ENCODE measurements at regions not wholly inside any gene's neighbourhood (a gene's known extent, or its start where the extent isn't known, plus 50 kb on each side); places are given as distances from the start of the nearest gene placed in this dataset.
"Not testable (repeated sequence)": the region's sequence is repeated elsewhere in the genome, so short reads cannot be mapped to it uniquely, and the experiment has no call there.

DNA sequence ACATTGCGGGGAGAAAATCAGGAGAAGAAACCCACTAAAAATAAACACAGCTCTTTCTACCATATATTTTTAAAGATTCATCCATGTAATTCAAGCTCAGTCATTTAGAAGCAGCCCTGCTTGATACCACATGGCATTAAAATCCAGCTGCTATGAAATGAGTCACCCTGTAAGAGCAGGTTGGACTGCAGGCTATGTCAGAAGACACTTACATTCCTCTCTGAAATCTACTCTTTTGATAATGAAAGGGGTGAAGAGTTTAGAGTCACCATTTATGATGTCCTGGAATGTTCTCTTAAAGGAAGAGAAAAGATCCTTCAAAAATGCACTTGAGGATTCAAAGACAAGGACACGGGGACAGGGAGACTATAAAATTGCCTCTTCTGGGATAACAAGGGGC, 100.6 kb upstream of the APCDD1 start:
- Histone ChIP-seq H3K79me2 (ENCODE audit: insufficient read depth, low read length) (no peaks in the 10 kb centered on the region), H3K4me2 (ENCODE audit: low read depth, low read length, poor library complexity, severe bottlenecking) (no peak overlapping the region), H3K9me2 (replicated peaks; ENCODE audit: low read depth, low read length) (no peaks in the 10 kb centered on the region), H2AFZ (ENCODE audit: low read length) (no peak overlapping the region), H4K20me1 (ENCODE audit: insufficient read depth, low read length, poor library complexity, severe bottlenecking) (no peaks in the 10 kb centered on the region), H3K27me3 (ENCODE audit: insufficient read depth, low read length, poor library complexity, severe bottlenecking) (no peaks in the 10 kb centered on the region), H3K9me3 (ENCODE audit: insufficient read depth, low read depth, low read length) (peaks cover 21% of the 10 kb centered on the region; the same call in 1 of the 2 replicates), H3K36me3 (ENCODE audit: insufficient read depth, low read length) (no peaks in the 10 kb centered on the region), H3K4me3 (ENCODE audit: low read length, poor library complexity, severe bottlenecking) (no peak overlapping the region), H3K4me1 (ENCODE audit: insufficient read depth, low read length, poor library complexity, severe bottlenecking) (no peaks in the 10 kb centered on the region), H3F3A (ENCODE audit: low read depth) (no peaks in the 10 kb centered on the region), H3K9ac (ENCODE audit: low read depth, low read length, poor library complexity, severe bottlenecking) (no peak overlapping the region)
- no peak for TF ChIP-seq EZH2phosphoT487 (IDR thresholded peaks at IDR 0.05; ENCODE audit: borderline replicate concordance)
- TF ChIP-seq, protein P1, sequence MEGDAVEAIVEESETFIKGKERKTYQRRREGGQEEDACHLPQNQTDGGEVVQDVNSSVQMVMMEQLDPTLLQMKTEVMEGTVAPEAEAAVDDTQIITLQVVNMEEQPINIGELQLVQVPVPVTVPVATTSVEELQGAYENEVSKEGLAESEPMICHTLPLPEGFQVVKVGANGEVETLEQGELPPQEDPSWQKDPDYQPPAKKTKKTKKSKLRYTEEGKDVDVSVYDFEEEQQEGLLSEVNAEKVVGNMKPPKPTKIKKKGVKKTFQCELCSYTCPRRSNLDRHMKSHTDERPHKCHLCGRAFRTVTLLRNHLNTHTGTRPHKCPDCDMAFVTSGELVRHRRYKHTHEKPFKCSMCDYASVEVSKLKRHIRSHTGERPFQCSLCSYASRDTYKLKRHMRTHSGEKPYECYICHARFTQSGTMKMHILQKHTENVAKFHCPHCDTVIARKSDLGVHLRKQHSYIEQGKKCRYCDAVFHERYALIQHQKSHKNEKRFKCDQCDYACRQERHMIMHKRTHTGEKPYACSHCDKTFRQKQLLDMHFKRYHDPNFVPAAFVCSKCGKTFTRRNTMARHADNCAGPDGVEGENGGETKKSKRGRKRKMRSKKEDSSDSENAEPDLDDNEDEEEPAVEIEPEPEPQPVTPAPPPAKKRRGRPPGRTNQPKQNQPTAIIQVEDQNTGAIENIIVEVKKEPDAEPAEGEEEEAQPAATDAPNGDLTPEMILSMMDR (conservative IDR thresholded peaks at IDR 0.05; ENCODE audit: low read length) = no peak

DNA sequence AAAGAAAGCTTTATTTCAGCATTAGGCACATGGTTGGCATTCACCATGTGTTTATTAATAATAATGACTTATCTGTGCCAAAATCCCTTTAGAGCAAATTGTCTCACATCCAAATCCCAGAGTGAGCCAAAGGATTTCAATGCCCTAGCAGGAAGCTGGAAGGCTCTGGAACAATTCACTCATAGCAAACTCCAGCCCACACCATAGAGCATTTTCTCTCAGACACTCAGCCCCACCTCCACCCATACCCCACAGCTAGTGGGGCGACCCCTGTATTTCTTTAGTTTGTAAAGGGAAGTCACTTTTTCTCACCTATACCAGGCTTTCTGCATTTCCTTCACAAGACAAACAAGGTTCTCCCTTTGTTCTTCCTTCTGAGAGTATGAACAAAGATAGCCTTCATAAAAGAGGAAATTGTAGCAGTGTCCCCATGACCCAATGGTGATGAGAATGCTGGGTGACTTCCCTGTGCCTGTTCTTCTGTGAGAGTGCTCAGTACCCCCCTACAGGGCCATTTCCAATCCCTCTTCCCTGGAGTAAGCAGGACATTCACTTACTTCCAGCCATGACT, 100.1 kb upstream of the APCDD1 start:
- Histone ChIP-seq H3F3A (ENCODE audit: low read depth) (no peaks in the 10 kb centered on the region), H3K4me3 (ENCODE audit: low read length, poor library complexity, severe bottlenecking) (no peak overlapping the region), H3K79me2 (ENCODE audit: insufficient read depth, low read length) (no peaks in the 10 kb centered on the region), H3K9me3 (ENCODE audit: insufficient read depth, low read depth, low read length) (peaks cover 21% of the 10 kb centered on the region; the same call in 1 of the 2 replicates), H3K4me2 (ENCODE audit: low read depth, low read length, poor library complexity, severe bottlenecking) (no peak overlapping the region), H3K4me1 (ENCODE audit: insufficient read depth, low read length, poor library complexity, severe bottlenecking) (no peaks in the 10 kb centered on the region), H3K9ac (ENCODE audit: low read depth, low read length, poor library complexity, severe bottlenecking) (no peak overlapping the region), H2AFZ (ENCODE audit: low read length) (no peak overlapping the region), H3K9me2 (replicated peaks; ENCODE audit: low read depth, low read length) (no peaks in the 10 kb centered on the region), H3K36me3 (ENCODE audit: insufficient read depth, low read length) (no peaks in the 10 kb centered on the region), H3K27me3 (ENCODE audit: insufficient read depth, low read length, poor library complexity, severe bottlenecking) (no peaks in the 10 kb centered on the region), H4K20me1 (ENCODE audit: insufficient read depth, low read length, poor library complexity, severe bottlenecking) (no peaks in the 10 kb centered on the region)
- TF ChIP-seq EZH2phosphoT487 (IDR thresholded peaks at IDR 0.05; ENCODE audit: borderline replicate concordance) = no peak
- TF ChIP-seq, protein P1 (conservative IDR thresholded peaks at IDR 0.05; ENCODE audit: low read length) = no peak

DNA sequence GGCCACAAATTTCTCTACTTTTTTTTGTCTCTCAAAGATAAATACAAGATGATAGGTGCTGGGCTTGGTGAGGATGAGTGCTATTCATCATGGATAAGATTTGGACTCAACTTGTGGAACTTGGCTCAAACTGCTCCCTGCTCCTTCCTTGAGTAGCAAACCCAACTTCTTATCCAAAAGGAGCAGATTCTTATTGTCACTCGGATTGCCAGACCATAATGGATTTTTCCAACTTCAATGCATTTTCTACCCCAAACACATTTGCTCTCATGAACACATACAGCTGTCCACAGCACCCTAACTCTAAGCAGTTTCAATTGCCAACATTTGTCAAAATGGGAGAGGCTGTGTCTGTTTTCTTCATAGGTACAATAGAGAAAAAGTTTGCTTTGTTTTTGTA, 99.5 kb upstream of the APCDD1 start:
- Histone ChIP-seq H3K36me3 (ENCODE audit: insufficient read depth, low read length) (no peaks in the 10 kb centered on the region), H3K4me3 (ENCODE audit: low read length, poor library complexity, severe bottlenecking) (no peak overlapping the region), H3K79me2 (ENCODE audit: insufficient read depth, low read length) (no peaks in the 10 kb centered on the region), H3F3A (ENCODE audit: low read depth) (no peaks in the 10 kb centered on the region), H3K4me1 (ENCODE audit: insufficient read depth, low read length, poor library complexity, severe bottlenecking) (no peaks in the 10 kb centered on the region), H3K9me3 (ENCODE audit: insufficient read depth, low read depth, low read length) (peaks cover 21% of the 10 kb centered on the region; the same call in 1 of the 2 replicates), H4K20me1 (ENCODE audit: insufficient read depth, low read length, poor library complexity, severe bottlenecking) (no peaks in the 10 kb centered on the region), H3K9me2 (replicated peaks; ENCODE audit: low read depth, low read length) (no peaks in the 10 kb centered on the region), H3K27me3 (ENCODE audit: insufficient read depth, low read length, poor library complexity, severe bottlenecking) (no peaks in the 10 kb centered on the region), H2AFZ (ENCODE audit: low read length) (no peak overlapping the region), H3K4me2 (ENCODE audit: low read depth, low read length, poor library complexity, severe bottlenecking) (no peak overlapping the region), H3K9ac (ENCODE audit: low read depth, low read length, poor library complexity, severe bottlenecking) (no peak overlapping the region)
- TF ChIP-seq, protein P1 (conservative IDR thresholded peaks at IDR 0.05; ENCODE audit: low read length) = no peak
- no peak for TF ChIP-seq EZH2phosphoT487 (IDR thresholded peaks at IDR 0.05; ENCODE audit: borderline replicate concordance)

DNA sequence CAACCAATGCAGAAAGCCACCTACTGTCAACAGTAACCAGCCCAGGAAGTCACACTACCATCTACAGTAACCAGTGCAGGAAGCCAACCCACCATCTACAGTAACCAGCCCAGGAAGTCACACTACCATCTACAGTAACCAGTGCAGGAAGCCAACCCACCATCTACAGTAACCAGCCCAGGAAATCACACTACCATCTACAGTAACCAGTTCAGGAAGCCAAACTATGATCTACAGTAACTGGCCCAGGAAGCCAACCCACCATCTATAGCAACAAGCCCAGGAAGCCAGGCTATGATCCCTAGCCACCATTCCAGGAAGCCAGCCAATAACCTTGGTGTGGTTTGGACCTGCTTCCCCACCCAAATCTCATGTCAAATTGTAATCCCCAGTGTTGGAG, 97.4 kb upstream of the APCDD1 start:
- H3K27me3 ChIP-seq (ENCODE audit: insufficient read depth, low read length, poor library complexity, severe bottlenecking); H3K4me2 ChIP-seq (ENCODE audit: low read depth, low read length, poor library complexity, severe bottlenecking); H3K36me3 ChIP-seq (ENCODE audit: insufficient read depth, low read length); H3K9ac ChIP-seq (ENCODE audit: low read depth, low read length, poor library complexity, severe bottlenecking); H2AFZ ChIP-seq (ENCODE audit: low read length); H3K79me2 ChIP-seq (ENCODE audit: insufficient read depth, low read length); H4K20me1 ChIP-seq (ENCODE audit: insufficient read depth, low read length, poor library complexity, severe bottlenecking); H3K4me3 ChIP-seq (ENCODE audit: low read length, poor library complexity, severe bottlenecking); H3F3A ChIP-seq (ENCODE audit: low read depth); H3K9me2 ChIP-seq (replicated peaks; ENCODE audit: low read depth, low read length); H3K4me1 ChIP-seq (ENCODE audit: insufficient read depth, low read length, poor library complexity, severe bottlenecking): not testable (repeated sequence)
- peaks cover 21% of the 10 kb centered on the region; the same call in 1 of the 2 replicates for H3K9me3 ChIP-seq (ENCODE audit: insufficient read depth, low read depth, low read length)
